Body of pancreas (tissue), 4 donors: ENCODE measurements at regions not wholly inside any gene's neighbourhood (a gene's known extent, or its start where the extent isn't known, plus 50 kb on each side); places are given as distances from the start of the nearest gene placed in this dataset.

ENCODE experiments used
- ATAC-seq: fragments of 150-250 bp; one replicate; pipeline ENCODE4 v1.9.1; 2016
- DNase-seq, 4 donors: peaks; one replicate each; pipeline ENCODE4 v3.0.0-alpha.2; 2019
- H3K27ac ChIP-seq, 4 donors: fragments of 200-600 bp; sonication (generic); 1 replicate in 3 of 4; 2 replicates in 1 of 4; pipeline versions ENCODE4 v1.5.1 to v1.6.1; 2016 to 2019; ENCODE audit warnings: mild to moderate bottlenecking in 1 of 4, mixed read lengths in 1 of 4, moderate library complexity in 1 of 4
- H3K27me3 ChIP-seq, 2 donors: fragments of 200-600 bp; sonication (generic); one replicate each; pipeline ENCODE4 v1.6.0; 2016; ENCODE audit warnings: mild to moderate bottlenecking in 1 of 2
- H3K36me3 ChIP-seq, 2 donors: fragments of 200-600 bp; sonication (generic); replicated peaks in 1 of 2; 2 replicates each; pipeline ENCODE4 v1.5.1; 2016; ENCODE audit warnings: low read depth in 2 of 2; ENCODE audit not compliant: insufficient read depth in 1 of 2
- H3K4me1 ChIP-seq: fragments of 200-600 bp; sonication (generic); one replicate; pipeline ENCODE4 v1.6.0; 2016
- H3K4me3 ChIP-seq, 2 donors: fragments of 200-600 bp; sonication (generic); 1 replicate in 1 of 2; 2 replicates in 1 of 2; pipeline ENCODE4 v1.5.1; 2016 to 2019
- H3K9me3 ChIP-seq, 3 donors: fragments of 200-600 bp; sonication (generic); 1 replicate in 2 of 3; 2 replicates in 1 of 3; pipeline ENCODE4 v1.5.1; 2016
- CTCF ChIP-seq, 7 experiments: fragments of 450-650 bp in 4 of 7; fragments of 200-600 bp in 3 of 7; sonication (generic) in 3 of 7; IDR thresholded peaks; one replicate each; pipeline ENCODE4 v1.5.1; 2016 to 2019; ENCODE audit warnings: antibody characterized with exemption in 7 of 7
- POLR2A ChIP-seq, 3 donors: fragments of 450-650 bp; IDR thresholded peaks; one replicate each; pipeline ENCODE4 v1.6.1; 2016; ENCODE audit warnings: antibody characterized with exemption in 3 of 3, mild to moderate bottlenecking in 2 of 3
- WGBS, 2 donors: methylation state at CpG; one replicate each; pipeline ENCODE4 v1.1.5; 2017; 5-methylcytosine and 5-hydroxymethylcytosine counted together
- intact Hi-C: fragments of 100-400 bp; cut with DNase I; formaldehyde crosslinking; loops from one replicate; pipeline ENCODE4 v1.15.1; 2023

- no peak overlapping the region for H3K27ac ChIP-seq
- H3K9me3 ChIP-seq, result no peaks in the 10 kb centered on the region
- TF ChIP-seq POLR2A (IDR thresholded peaks at IDR 0.05) (no peak), CTCF (IDR thresholded peaks at IDR 0.05) (no peak)
- H3K27me3 ChIP-seq, result no peaks in the 10 kb centered on the region
- 62 to 70% methylated on average over 2 of the region's 2 CpGs for WGBS, 2 donors
- no peak for ATAC-seq
- H3K4me1 ChIP-seq, result no peaks in the 10 kb centered on the region
- intact Hi-C loops, result no loop called here
- no peaks in the 10 kb centered on the region for H3K36me3 ChIP-seq
- no peak overlapping the region for H3K4me3 ChIP-seq
- no peak for DNase-seq
Measured at GRCh38 chr2:225781991-225782390, 382.5 kb downstream of the NYAP2 start.

DNA sequence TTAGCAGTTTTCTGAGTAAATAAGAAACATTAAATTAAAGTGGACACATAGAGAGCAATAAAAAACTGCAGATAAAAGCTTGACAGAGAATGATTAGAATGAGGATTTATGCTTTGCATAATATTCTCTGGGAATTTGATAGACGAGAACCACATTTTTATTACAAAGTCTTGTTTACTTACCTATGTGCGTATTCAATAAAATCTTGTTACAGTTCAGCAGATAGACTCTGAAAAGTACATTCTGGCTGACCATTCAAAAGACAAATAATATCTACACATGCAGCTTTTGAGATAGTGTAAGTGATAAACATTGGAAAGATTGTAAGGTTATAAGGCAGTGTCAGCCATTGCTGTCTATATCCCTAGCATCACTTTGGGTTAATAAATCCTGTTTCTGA lies 381.6 kb downstream of the NYAP2 start:
- no peaks in the 10 kb centered on the region for H3K36me3 ChIP-seq
- ATAC-seq, result no peak

GRCh38 chr2:225779829-225780228 lies 380.3 kb downstream of the NYAP2 start:
- DNase-seq, result peak in 2 of 4 donors; percentile 6 to 25
- ATAC-seq, result no peak
- Histone ChIP-seq H3K4me3 (no peak overlapping the region), H3K27me3 (no peaks in the 10 kb centered on the region), H3K4me1 (no peaks in the 10 kb centered on the region), H3K9me3 (no peaks in the 10 kb centered on the region), H3K36me3 (no peaks in the 10 kb centered on the region), H3K27ac (no peak overlapping the region)
- TF ChIP-seq POLR2A (IDR thresholded peaks at IDR 0.05), result no peak
- no peak for TF ChIP-seq CTCF (IDR thresholded peaks at IDR 0.05)
- 63 to 79% methylated on average over 1 of the region's 1 CpG for WGBS, 2 donors
- intact Hi-C loops, result no loop called here

More for the DNA sequence above, 381.6 kb downstream of the NYAP2 start:
- intact Hi-C loops, result no loop called here
- H3K27me3 ChIP-seq, result no peaks in the 10 kb centered on the region
- no peaks in the 10 kb centered on the region for H3K9me3 ChIP-seq
- TF ChIP-seq POLR2A (IDR thresholded peaks at IDR 0.05), result no peak
- no peak for TF ChIP-seq CTCF (IDR thresholded peaks at IDR 0.05)
- no peaks in the 10 kb centered on the region for H3K4me1 ChIP-seq
- no peak for DNase-seq
- WGBS, 2 donors, result 41 to 43% methylated on average over 2 of the region's 2 CpGs
- H3K4me3 ChIP-seq, result no peak overlapping the region
- no peak overlapping the region for H3K27ac ChIP-seq

DNA sequence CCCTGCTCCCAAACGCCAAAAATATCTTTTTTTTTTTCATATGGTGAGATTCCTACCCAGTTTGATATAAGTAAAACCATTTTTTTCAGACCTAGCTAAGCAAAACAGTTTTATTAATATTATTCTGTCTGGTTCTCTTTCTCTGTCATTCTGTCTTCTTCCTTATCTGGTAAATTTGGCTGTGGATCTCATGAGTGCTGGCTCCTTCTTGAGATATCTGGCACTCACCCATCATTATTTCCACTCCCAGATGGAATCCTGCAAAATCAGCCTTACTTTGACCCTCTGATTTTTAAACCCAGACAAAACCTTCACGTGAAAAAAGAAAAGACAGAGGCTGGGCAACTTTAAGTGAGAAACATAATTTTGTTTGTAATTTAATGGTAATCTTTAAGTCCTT lies 373.6 kb downstream of the NYAP2 start:
- H3K27ac ChIP-seq, result no peak overlapping the region
- ATAC-seq, result no peak
- no peaks in the 10 kb centered on the region for H3K27me3 ChIP-seq
- peaks cover 0 to 4% (median 0%) of the 10 kb centered on the region in 3 donors for H3K9me3 ChIP-seq
- H3K4me1 ChIP-seq, result no peaks in the 10 kb centered on the region
- DNase-seq, result no peak
- TF ChIP-seq POLR2A (IDR thresholded peaks at IDR 0.05), result no peak
- no peak for TF ChIP-seq CTCF (IDR thresholded peaks at IDR 0.05)
- no peak overlapping the region for H3K4me3 ChIP-seq
- no peaks in the 10 kb centered on the region for H3K36me3 ChIP-seq
- intact Hi-C loops, result no loop called here
- 47 to 54% methylated on average over 2 of the region's 2 CpGs for WGBS, 2 donors

DNA sequence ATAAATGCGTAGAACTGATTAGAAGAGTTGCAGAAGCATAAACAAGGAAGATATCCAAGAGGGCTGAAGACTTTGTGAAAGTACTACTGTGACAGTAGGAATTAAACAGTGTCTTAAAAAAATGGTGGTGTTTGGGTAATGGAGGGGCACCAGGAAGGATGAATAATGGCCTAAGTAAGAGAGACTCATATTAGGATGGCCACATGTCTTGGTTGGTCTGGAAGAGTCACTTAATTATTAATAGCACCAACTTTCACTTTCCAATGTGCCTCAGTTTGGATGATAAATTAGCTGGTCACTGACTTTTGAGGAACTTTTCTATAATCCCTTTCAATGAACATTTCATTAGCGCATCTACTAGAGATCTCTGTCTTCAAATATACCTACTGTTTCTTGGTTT lies 372.2 kb downstream of the NYAP2 start:
- WGBS, 2 donors, result 84 to 87% methylated on average over 2 of the region's 2 CpGs
- H3K9me3 ChIP-seq, result peaks cover 0 to 4% (median 0%) of the 10 kb centered on the region in 3 donors
- intact Hi-C loops, result no loop called here
- H3K36me3 ChIP-seq, result no peaks in the 10 kb centered on the region
- H3K27ac ChIP-seq, result no peak overlapping the region
- DNase-seq, result no peak
- H3K27me3 ChIP-seq, result no peaks in the 10 kb centered on the region
- no peak for ATAC-seq
- H3K4me3 ChIP-seq, result no peak overlapping the region
- TF ChIP-seq POLR2A (IDR thresholded peaks at IDR 0.05) (no peak), CTCF (IDR thresholded peaks at IDR 0.05) (no peak)
- no peaks in the 10 kb centered on the region for H3K4me1 ChIP-seq
